Keratinocyte (primary cell): ENCODE measurements at regions not wholly inside any gene's neighbourhood (a gene's known extent, or its start where the extent isn't known, plus 50 kb on each side); places are given as distances from the start of the nearest gene placed in this dataset.

Experiments used
- DNase-seq: peaks from one replicate; pipeline ENCODE4 v3.0.0-alpha.2; 2011; ENCODE audit warnings: low read depth, missing footprints, low spot score
- FAIRE-seq: peaks from 2 replicates; lab custom pipeline; 2011; peaks lifted over from hg19 to GRCh38; lab: Jason Lieb, UNC
- H2AFZ ChIP-seq: 2 replicates; pipeline ENCODE4 v1.6.0; 2012; ENCODE audit warnings: low read length, control low read depth, inconsistent platforms; ENCODE audit not compliant: control insufficient read depth
- H3K27ac ChIP-seq: 2 replicates; pipeline ENCODE4 v1.5.1; 2011; ENCODE audit warnings: low read length; ENCODE audit not compliant: control insufficient read depth, insufficient read depth
- H3K27me3 ChIP-seq: 3 replicates; pipeline ENCODE4 v1.6.0; 2011; ENCODE audit warnings: low read length; ENCODE audit not compliant: control insufficient read depth, insufficient read depth; ENCODE audit errors: extremely low read depth
- H3K36me3 ChIP-seq, 2 experiments: 2 replicates in 1 of 2; 3 replicates in 1 of 2; pipeline ENCODE4 v1.5.1; 2011; ENCODE audit warnings: low read length in 2 of 2, mild to moderate bottlenecking in 1 of 2; ENCODE audit not compliant: control insufficient read depth in 2 of 2, insufficient read depth in 2 of 2; ENCODE audit errors: extremely low read depth in 1 of 2
- H3K4me1 ChIP-seq: 3 replicates; pipeline ENCODE4 v1.5.1; 2011; ENCODE audit warnings: low read length; ENCODE audit not compliant: control insufficient read depth, insufficient read depth; ENCODE audit errors: extremely low read depth
- H3K4me2 ChIP-seq: 3 replicates; pipeline ENCODE4 v1.6.0; 2011; ENCODE audit warnings: low read depth, low read length; ENCODE audit not compliant: control insufficient read depth, insufficient read depth; ENCODE audit errors: extremely low read depth
- H3K4me3 ChIP-seq, 3 experiments: fragments of 200-600 bp in 1 of 3; sonication (generic) in 1 of 3; 2 replicates in 2 of 3; 3 replicates in 1 of 3; pipeline ENCODE4 v1.5.1; 2011 to 2016; ENCODE audit warnings: low read length in 3 of 3, mild to moderate bottlenecking in 3 of 3, control low read depth in 2 of 3, inconsistent platforms in 1 of 3, low read depth in 1 of 3, mixed read lengths in 1 of 3, mixed run types in 1 of 3, moderate library complexity in 1 of 3; ENCODE audit not compliant: control insufficient read depth in 2 of 3, insufficient read depth in 2 of 3; ENCODE audit errors: extremely low read depth in 1 of 3
- H3K79me2 ChIP-seq: 2 replicates; pipeline ENCODE4 v1.6.0; 2012; ENCODE audit warnings: low read length; ENCODE audit not compliant: control insufficient read depth, insufficient read depth
- H3K9ac ChIP-seq: 3 replicates; pipeline ENCODE4 v1.6.0; 2011; ENCODE audit warnings: low read length; ENCODE audit not compliant: control insufficient read depth, insufficient read depth; ENCODE audit errors: extremely low read depth
- H3K9me1 ChIP-seq: 3 replicates; pipeline ENCODE4 v1.6.0; 2011; ENCODE audit warnings: low read length; ENCODE audit not compliant: control insufficient read depth, insufficient read depth; ENCODE audit errors: extremely low read depth
- H3K9me3 ChIP-seq: 2 replicates; pipeline ENCODE4 v1.5.1; 2012; ENCODE audit warnings: low read depth, low read length; ENCODE audit not compliant: control insufficient read depth
- H4K20me1 ChIP-seq: 3 replicates; pipeline ENCODE4 v1.6.0; 2011; ENCODE audit warnings: low read length; ENCODE audit not compliant: control insufficient read depth, insufficient read depth; ENCODE audit errors: extremely low read depth
- EZH2 ChIP-seq: IDR thresholded peaks from one replicate; pipeline ENCODE4 v1.6.1; 2012; ENCODE audit warnings: inconsistent platforms, mild to moderate bottlenecking, low read length, moderate library complexity
- dilution Hi-C: fragments of 300-500 bp; cut with MboI; formaldehyde crosslinking; loops from one replicate; pipeline ENCODE4 v1.7.0; 2020; ENCODE audit warnings: low sequenced_read_pairs; ENCODE audit not compliant: extremely low pct_ligation_motif_present
- TF ChIP-seq, protein P1 (sequence below), 3 experiments: IDR thresholded peaks in 1 of 3; conservative IDR thresholded peaks in 1 of 3; optimal IDR thresholded peaks in 1 of 3; 2 replicates in 2 of 3; 3 replicates in 1 of 3; pipeline versions ENCODE3 to v1.5.1; 2011; ENCODE audit warnings: low read length in 3 of 3, mild to moderate bottlenecking in 3 of 3, moderate library complexity in 2 of 3, control low read depth in 1 of 3, inconsistent platforms in 1 of 3; ENCODE audit not compliant: insufficient read depth in 2 of 3; ENCODE audit errors: extremely low read depth in 1 of 3

DNA sequence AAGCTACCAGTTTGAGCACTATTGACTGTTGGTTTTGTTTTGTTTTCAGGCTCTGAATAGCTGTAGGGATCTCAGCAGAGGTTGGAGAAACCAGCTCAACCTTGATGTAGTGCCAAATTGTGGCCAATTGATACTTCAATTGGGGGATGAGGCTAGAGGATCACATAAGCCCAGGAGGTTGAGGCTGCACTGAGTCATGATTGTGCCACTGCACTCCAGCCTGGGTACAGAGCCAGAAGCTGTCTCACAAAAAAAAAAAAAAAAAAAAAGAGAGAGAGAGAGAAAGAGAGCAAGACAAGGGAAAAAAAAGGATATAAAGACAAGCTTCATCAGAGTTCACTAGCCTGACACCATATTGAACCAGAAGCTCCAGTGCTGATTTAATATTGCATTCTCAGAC lies 702.1 kb downstream of the FRK start:
- H3K27me3 ChIP-seq = no peaks in the 10 kb centered on the region
- no peak overlapping the region for H2AFZ ChIP-seq
- H3K9me1 ChIP-seq = no peaks in the 10 kb centered on the region
- H3K36me3 ChIP-seq = no peaks in the 10 kb centered on the region
- no peaks in the 10 kb centered on the region for H3K79me2 ChIP-seq
- no peak overlapping the region for H3K4me2 ChIP-seq
- no peaks in the 10 kb centered on the region for H3K9me3 ChIP-seq
- TF ChIP-seq, protein P1, sequence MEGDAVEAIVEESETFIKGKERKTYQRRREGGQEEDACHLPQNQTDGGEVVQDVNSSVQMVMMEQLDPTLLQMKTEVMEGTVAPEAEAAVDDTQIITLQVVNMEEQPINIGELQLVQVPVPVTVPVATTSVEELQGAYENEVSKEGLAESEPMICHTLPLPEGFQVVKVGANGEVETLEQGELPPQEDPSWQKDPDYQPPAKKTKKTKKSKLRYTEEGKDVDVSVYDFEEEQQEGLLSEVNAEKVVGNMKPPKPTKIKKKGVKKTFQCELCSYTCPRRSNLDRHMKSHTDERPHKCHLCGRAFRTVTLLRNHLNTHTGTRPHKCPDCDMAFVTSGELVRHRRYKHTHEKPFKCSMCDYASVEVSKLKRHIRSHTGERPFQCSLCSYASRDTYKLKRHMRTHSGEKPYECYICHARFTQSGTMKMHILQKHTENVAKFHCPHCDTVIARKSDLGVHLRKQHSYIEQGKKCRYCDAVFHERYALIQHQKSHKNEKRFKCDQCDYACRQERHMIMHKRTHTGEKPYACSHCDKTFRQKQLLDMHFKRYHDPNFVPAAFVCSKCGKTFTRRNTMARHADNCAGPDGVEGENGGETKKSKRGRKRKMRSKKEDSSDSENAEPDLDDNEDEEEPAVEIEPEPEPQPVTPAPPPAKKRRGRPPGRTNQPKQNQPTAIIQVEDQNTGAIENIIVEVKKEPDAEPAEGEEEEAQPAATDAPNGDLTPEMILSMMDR (optimal IDR thresholded peaks at IDR 0.05 in 1 of 3, IDR thresholded peaks at IDR 0.05 in 1 of 3, conservative IDR thresholded peaks at IDR 0.05 in 1 of 3; ENCODE audit: extremely low read depth in 1 of 3, insufficient read depth in 2 of 3, low read length in 3 of 3) = no peak
- TF ChIP-seq EZH2 = no peak
- no peak overlapping the region for H3K9ac ChIP-seq
- DNase-seq (no peak), FAIRE-seq (no peak)
- no peak overlapping the region for H3K4me3 ChIP-seq
- dilution Hi-C loops = no loop called here
- H3K27ac ChIP-seq = no peak overlapping the region
- H3K4me1 ChIP-seq = no peaks in the 10 kb centered on the region
- H4K20me1 ChIP-seq = no peaks in the 10 kb centered on the region

DNA sequence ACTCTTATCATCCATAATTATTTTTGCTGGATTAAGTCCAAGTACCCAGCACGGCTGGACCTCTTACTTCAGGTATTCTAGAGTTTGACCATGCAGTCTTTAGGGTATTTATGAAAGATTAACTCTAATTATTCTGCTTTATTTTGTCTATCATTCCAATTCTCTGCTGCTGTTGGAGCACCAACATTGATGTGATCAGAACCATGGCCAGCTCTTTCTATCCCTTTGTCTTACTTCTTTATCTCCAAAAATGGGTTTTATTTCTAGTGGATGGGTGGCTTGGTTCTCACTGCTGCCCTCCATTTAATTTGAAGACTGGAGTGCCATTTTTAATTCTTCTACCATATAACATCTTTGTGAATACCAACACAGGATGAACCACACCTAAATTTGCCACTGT lies 704.3 kb downstream of the FRK start:
- Histone ChIP-seq H3K9me1 (no peaks in the 10 kb centered on the region), H3K27ac (no peak overlapping the region), H3K4me1 (no peaks in the 10 kb centered on the region), H3K9me3 (no peaks in the 10 kb centered on the region), H3K4me2 (no peak overlapping the region), H3K79me2 (no peaks in the 10 kb centered on the region), H4K20me1 (no peaks in the 10 kb centered on the region), H3K9ac (no peak overlapping the region), H3K4me3 (no peak overlapping the region), H2AFZ (no peak overlapping the region), H3K36me3 (no peaks in the 10 kb centered on the region), H3K27me3 (no peaks in the 10 kb centered on the region)
- FAIRE-seq = no peak
- DNase-seq = no peak
- dilution Hi-C loops = no loop called here
- TF ChIP-seq, protein P1 (optimal IDR thresholded peaks at IDR 0.05 in 1 of 3, IDR thresholded peaks at IDR 0.05 in 1 of 3, conservative IDR thresholded peaks at IDR 0.05 in 1 of 3; ENCODE audit: extremely low read depth in 1 of 3, insufficient read depth in 2 of 3, low read length in 3 of 3) = no peak
- no peak for TF ChIP-seq EZH2
